ENCODE measurements at regions not wholly inside any gene's neighbourhood (a gene's known extent, or its start where the extent isn't known, plus 50 kb on each side); places are given as distances from the start of the nearest gene placed in this dataset.

DNA sequence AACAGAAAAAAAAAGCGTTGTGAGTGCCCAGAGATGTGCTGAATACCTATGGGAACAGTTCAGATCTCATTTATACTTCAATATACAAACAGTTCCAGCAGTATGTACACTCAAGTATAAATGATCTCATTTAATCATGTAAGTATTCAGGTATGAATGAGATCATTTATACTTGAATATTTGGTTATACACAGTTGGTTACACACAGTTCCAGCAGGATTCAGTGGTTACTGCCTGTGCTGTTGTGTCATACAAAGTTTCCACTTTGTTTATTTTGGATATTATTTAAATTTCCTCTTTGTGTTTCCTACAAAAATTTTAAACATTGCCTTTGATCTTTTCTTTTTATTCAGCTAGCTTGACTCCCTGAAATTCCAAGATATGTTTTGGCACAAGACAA lies 293.5 kb upstream of the SLC39A10 start:
- DNase-seq (ENCODE audit: low spot score), result no peak
- TF ChIP-seq, protein P1, sequence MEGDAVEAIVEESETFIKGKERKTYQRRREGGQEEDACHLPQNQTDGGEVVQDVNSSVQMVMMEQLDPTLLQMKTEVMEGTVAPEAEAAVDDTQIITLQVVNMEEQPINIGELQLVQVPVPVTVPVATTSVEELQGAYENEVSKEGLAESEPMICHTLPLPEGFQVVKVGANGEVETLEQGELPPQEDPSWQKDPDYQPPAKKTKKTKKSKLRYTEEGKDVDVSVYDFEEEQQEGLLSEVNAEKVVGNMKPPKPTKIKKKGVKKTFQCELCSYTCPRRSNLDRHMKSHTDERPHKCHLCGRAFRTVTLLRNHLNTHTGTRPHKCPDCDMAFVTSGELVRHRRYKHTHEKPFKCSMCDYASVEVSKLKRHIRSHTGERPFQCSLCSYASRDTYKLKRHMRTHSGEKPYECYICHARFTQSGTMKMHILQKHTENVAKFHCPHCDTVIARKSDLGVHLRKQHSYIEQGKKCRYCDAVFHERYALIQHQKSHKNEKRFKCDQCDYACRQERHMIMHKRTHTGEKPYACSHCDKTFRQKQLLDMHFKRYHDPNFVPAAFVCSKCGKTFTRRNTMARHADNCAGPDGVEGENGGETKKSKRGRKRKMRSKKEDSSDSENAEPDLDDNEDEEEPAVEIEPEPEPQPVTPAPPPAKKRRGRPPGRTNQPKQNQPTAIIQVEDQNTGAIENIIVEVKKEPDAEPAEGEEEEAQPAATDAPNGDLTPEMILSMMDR (IDR thresholded peaks at IDR 0.05; ENCODE audit: poor library complexity), result no peak
- no peak for TF ChIP-seq EZH2 (IDR thresholded peaks at IDR 0.05; ENCODE audit: borderline replicate concordance)
- TF ChIP-seq EZH2phosphoT487 (IDR thresholded peaks at IDR 0.05; ENCODE audit: low read depth, severe bottlenecking, unreplicated experiment), result no peak
- Histone ChIP-seq H3K4me3 (no peak overlapping the region), H3K27ac (no peak overlapping the region), H4K20me1 (ENCODE audit: insufficient read depth, poor library complexity, severe bottlenecking) (no peaks in the 10 kb centered on the region), H3K79me2 (no peaks in the 10 kb centered on the region), H3K4me2 (no peak overlapping the region), H2AFZ (no peak overlapping the region), H3K27me3 (no peaks in the 10 kb centered on the region), H3K4me1 (ENCODE audit: insufficient read depth) (no peaks in the 10 kb centered on the region), H3K9me2 (replicated peaks; ENCODE audit: insufficient read depth) (no peaks in the 10 kb centered on the region), H3K36me3 (replicated peaks; ENCODE audit: insufficient read depth, low read depth) (no peaks in the 10 kb centered on the region), H3K9me3 (ENCODE audit: low read depth) (no peaks in the 10 kb centered on the region)
- 83% methylated on average over 1 of the region's 1 CpG for WGBS (ENCODE audit: low lambda C conversion rate, missing lambda C conversion rate)

DNA sequence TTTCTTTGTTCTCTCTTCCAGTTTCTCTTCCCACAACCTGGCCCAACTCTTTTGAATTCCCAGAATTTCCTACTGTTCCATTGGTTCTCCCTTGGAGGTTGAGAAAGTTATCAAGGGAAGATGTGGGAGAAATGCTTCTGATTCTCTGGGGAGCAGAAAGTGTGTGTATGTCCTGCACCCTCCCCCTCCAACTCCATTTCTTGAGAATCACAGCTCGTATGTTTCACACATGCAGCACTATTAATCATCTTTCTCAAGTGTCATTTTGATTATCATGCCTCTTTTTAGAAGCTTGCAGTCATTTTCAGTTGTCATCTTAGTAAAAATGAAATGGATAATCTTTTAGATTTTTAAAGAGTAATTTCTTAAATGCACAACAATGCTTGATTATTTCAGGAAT lies 296.8 kb upstream of the SLC39A10 start:
- H3K9me2 ChIP-seq (replicated peaks; ENCODE audit: insufficient read depth), result no peaks in the 10 kb centered on the region
- WGBS (ENCODE audit: low lambda C conversion rate, missing lambda C conversion rate), result 81% methylated on average over 1 of the region's 1 CpG
- H3K36me3 ChIP-seq (replicated peaks; ENCODE audit: insufficient read depth, low read depth), result no peaks in the 10 kb centered on the region
- H3K27me3 ChIP-seq, result no peaks in the 10 kb centered on the region
- no peak overlapping the region for H3K4me3 ChIP-seq
- H3K4me1 ChIP-seq (ENCODE audit: insufficient read depth), result no peaks in the 10 kb centered on the region
- TF ChIP-seq EZH2 (IDR thresholded peaks at IDR 0.05; ENCODE audit: borderline replicate concordance), result no peak
- TF ChIP-seq EZH2phosphoT487 (IDR thresholded peaks at IDR 0.05; ENCODE audit: low read depth, severe bottlenecking, unreplicated experiment), result no peak
- TF ChIP-seq, protein P1 (IDR thresholded peaks at IDR 0.05; ENCODE audit: poor library complexity), result no peak
- DNase-seq (ENCODE audit: low spot score), result no peak
- no peaks in the 10 kb centered on the region for H3K9me3 ChIP-seq (ENCODE audit: low read depth)
- no peaks in the 10 kb centered on the region for H3K79me2 ChIP-seq
- no peak overlapping the region for H3K4me2 ChIP-seq
- no peak overlapping the region for H2AFZ ChIP-seq
- H4K20me1 ChIP-seq (ENCODE audit: insufficient read depth, poor library complexity, severe bottlenecking), result no peaks in the 10 kb centered on the region
- H3K27ac ChIP-seq, result no peak overlapping the region

DNA sequence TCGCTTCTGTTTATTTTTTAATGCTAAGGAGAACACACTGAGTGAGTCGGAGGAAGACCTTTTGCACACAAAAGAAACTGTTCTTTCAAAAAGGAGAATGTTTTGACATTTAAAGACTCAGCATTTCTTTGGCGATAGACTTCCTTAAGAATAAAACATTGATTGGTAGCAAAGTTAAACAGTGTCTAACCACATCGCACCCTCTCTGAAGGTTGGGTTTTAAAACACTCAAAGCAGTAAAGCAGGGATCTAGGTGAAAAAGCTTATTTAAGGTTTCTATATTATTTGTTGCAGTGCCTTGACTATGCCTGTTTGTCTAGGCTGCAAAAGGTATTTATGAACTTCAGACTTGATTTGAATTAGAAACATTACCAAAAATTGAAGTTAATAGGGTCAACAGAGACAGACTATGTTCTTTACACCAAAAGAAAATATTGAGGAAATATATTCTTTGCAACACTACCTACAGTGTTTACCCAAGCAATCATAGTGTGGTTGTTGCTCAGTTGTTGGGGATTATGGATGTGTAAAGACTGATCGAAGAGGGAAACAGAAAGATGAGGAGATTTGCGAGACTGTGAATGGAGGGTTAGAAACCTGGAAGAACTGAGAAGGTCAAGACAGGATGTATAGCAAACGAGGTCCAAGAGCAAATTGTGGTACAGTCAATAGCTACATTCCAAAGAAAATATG lies 297.8 kb upstream of the SLC39A10 start:
- no peak for TF ChIP-seq EZH2phosphoT487 (IDR thresholded peaks at IDR 0.05; ENCODE audit: low read depth, severe bottlenecking, unreplicated experiment)
- TF ChIP-seq, protein P1 (IDR thresholded peaks at IDR 0.05; ENCODE audit: poor library complexity), result no peak
- no peak for TF ChIP-seq EZH2 (IDR thresholded peaks at IDR 0.05; ENCODE audit: borderline replicate concordance)
- no peak overlapping the region for H3K4me2 ChIP-seq
- H3K27ac ChIP-seq, result no peak overlapping the region
- H2AFZ ChIP-seq, result no peak overlapping the region
- H3K79me2 ChIP-seq, result no peaks in the 10 kb centered on the region
- no peaks in the 10 kb centered on the region for H3K9me2 ChIP-seq (replicated peaks; ENCODE audit: insufficient read depth)
- no peaks in the 10 kb centered on the region for H3K27me3 ChIP-seq
- no peaks in the 10 kb centered on the region for H3K4me1 ChIP-seq (ENCODE audit: insufficient read depth)
- H3K9me3 ChIP-seq (ENCODE audit: low read depth), result no peaks in the 10 kb centered on the region
- DNase-seq (ENCODE audit: low spot score), result no peak
- no peak overlapping the region for H3K4me3 ChIP-seq
- 77% methylated on average over 7 of the region's 7 CpGs for WGBS (ENCODE audit: low lambda C conversion rate, missing lambda C conversion rate)
- no peaks in the 10 kb centered on the region for H3K36me3 ChIP-seq (replicated peaks; ENCODE audit: insufficient read depth, low read depth)
- H4K20me1 ChIP-seq (ENCODE audit: insufficient read depth, poor library complexity, severe bottlenecking), result no peaks in the 10 kb centered on the region

All from hepatocyte (in vitro differentiated cells).